Uterus (tissue), 3 donors: ENCODE measurements at regions not wholly inside any gene's neighbourhood (a gene's known extent, or its start where the extent isn't known, plus 50 kb on each side); places are given as distances from the start of the nearest gene placed in this dataset.
A peak's percentile ranks its signal among the peaks of the same experiment; 100 is the strongest.
"Not testable (repeated sequence)": the region's sequence is repeated elsewhere in the genome, so short reads cannot be mapped to it uniquely, and the experiment has no call there.

Experiments used
- DNase-seq, 2 donors: peaks; one replicate each; pipeline ENCODE4 v3.0.0-alpha.2; 2019 to 2020
- H3K27ac ChIP-seq, 2 donors: fragments of 200-600 bp; sonication (generic); 1 replicate in 1 of 2; 2 replicates in 1 of 2; pipeline ENCODE4 v1.5.1; 2016 to 2018
- H3K27me3 ChIP-seq, 2 donors: fragments of 200-600 bp; sonication (generic); one replicate each; pipeline ENCODE4 v1.5.1; 2018 to 2019; ENCODE audit warnings: control low read depth in 1 of 2
- H3K36me3 ChIP-seq, 2 donors: fragments of 200-600 bp; sonication (generic); one replicate each; pipeline ENCODE4 v1.5.1; 2019; ENCODE audit warnings: control low read depth in 1 of 2
- H3K4me1 ChIP-seq, 2 donors: fragments of 200-600 bp; sonication (generic); one replicate each; pipeline ENCODE4 v1.5.1; 2018 to 2019; ENCODE audit warnings: control low read depth in 1 of 2
- H3K4me3 ChIP-seq, 2 donors: fragments of 200-600 bp; sonication (generic); 1 replicate in 1 of 2; 2 replicates in 1 of 2; pipeline ENCODE4 v1.5.1; 2018 to 2019; ENCODE audit warnings: mild to moderate bottlenecking in 1 of 2
- H3K9me3 ChIP-seq, 2 donors: fragments of 200-600 bp; sonication (generic); one replicate each; pipeline ENCODE4 v1.5.1; 2019; ENCODE audit warnings: control low read depth in 1 of 2
- POLR2A ChIP-seq, 2 donors: fragments of 450-650 bp; IDR thresholded peaks; one replicate each; pipeline ENCODE4 v1.6.1; 2016; ENCODE audit warnings: antibody characterized with exemption in 2 of 2, mild to moderate bottlenecking in 1 of 2, moderate library complexity in 1 of 2
- intact Hi-C: fragments of 100-400 bp; cut with DNase I; formaldehyde crosslinking; loops from one replicate; pipeline ENCODE4 v1.15.1; 2023; ENCODE audit warnings: low total_unique reads
- TF ChIP-seq, protein P1 (sequence below), 4 experiments: fragments of 200-600 bp in 2 of 4; fragments of 450-650 bp in 2 of 4; sonication (generic) in 2 of 4; IDR thresholded peaks; one replicate each; pipeline ENCODE4 v1.5.1; 2016 to 2019; ENCODE audit warnings: antibody characterized with exemption in 4 of 4, mild to moderate bottlenecking in 2 of 4, moderate library complexity in 1 of 4
- donor health status: DM: yes; HTN: yes; CAD: no.

DNA sequence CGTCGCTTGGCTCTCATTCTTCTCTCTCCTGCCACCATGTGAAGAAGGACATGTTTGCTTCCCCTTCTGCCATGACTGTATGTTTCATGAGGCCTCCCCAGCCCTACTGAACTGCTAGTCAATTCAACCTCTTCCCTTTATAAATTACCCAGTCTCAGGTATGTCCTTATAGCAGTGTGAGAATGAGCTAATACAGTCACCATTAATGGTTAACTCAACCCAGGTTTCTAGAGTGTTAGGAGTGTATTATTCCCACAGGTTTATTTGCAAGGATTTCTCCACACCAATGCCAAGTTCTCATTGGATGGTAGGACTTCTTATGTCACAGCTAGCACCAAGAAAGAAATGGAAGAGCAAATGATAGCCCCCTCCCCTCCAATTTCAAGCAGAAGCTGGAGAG lies 71.9 kb downstream of the DYNAP start:
- no peaks in the 10 kb centered on the region for H3K27me3 ChIP-seq
- TF ChIP-seq, protein P1, sequence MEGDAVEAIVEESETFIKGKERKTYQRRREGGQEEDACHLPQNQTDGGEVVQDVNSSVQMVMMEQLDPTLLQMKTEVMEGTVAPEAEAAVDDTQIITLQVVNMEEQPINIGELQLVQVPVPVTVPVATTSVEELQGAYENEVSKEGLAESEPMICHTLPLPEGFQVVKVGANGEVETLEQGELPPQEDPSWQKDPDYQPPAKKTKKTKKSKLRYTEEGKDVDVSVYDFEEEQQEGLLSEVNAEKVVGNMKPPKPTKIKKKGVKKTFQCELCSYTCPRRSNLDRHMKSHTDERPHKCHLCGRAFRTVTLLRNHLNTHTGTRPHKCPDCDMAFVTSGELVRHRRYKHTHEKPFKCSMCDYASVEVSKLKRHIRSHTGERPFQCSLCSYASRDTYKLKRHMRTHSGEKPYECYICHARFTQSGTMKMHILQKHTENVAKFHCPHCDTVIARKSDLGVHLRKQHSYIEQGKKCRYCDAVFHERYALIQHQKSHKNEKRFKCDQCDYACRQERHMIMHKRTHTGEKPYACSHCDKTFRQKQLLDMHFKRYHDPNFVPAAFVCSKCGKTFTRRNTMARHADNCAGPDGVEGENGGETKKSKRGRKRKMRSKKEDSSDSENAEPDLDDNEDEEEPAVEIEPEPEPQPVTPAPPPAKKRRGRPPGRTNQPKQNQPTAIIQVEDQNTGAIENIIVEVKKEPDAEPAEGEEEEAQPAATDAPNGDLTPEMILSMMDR (IDR thresholded peaks at IDR 0.05), result no peak
- TF ChIP-seq POLR2A (IDR thresholded peaks at IDR 0.05), result no peak
- H3K36me3 ChIP-seq, result no peaks in the 10 kb centered on the region
- no peaks in the 10 kb centered on the region for H3K4me1 ChIP-seq
- H3K9me3 ChIP-seq, result no peaks in the 10 kb centered on the region
- no peak for DNase-seq
- H3K27ac ChIP-seq, result no peak overlapping the region
- no peak overlapping the region for H3K4me3 ChIP-seq
- intact Hi-C loops, result no loop called here

DNA sequence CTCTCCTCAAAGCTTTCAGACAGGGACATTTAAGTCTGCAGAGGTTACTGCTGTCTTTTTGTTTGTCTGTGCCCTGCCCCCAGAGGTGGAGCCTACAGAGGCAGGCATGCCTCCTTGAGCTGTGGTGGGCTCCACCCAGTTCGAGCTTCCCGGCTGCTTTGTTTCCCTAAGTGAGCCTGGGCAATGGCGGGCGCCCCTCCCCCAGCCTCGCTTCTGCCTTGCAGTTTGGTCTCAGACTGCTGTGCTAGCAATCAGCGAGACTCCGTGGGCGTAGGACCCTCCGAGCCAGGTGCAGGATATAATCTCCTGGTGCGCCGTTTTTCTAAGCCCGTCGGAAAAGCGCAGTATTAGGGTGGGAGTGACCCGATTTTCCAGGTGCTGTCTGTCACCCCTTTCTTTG lies 78.7 kb downstream of the DYNAP start:
- H3K27ac ChIP-seq, H3K4me3 ChIP-seq, H3K4me1 ChIP-seq, H3K36me3 ChIP-seq, H3K9me3 ChIP-seq, DNase-seq, H3K27me3 ChIP-seq, intact Hi-C loops: not testable (repeated sequence)

DNA sequence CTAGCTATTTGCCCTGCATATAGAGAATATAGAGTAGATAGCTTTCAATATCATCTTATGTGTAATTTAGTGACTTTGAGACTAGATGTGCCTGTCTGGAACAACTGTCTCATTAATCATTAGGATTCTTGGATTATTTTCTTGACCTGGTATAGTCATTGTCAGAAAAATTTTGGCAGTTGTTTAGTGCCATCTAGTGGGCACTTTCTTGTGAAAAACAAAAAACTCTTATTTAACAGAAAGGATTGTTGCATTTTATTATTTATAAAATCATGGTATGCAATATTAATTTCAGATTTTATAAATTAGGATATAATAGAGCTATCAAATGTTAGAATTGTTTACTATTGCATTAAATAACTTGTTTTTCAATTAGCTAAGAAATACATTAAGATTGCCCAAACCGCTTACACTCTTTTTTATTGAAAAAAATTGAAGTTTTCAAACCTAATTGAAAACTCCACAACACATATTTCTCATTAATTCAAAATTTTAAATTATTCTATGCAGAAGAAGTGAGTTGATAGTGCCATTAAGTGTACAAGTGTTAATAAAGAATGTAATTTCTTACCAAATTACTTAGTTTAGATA lies 80.3 kb downstream of the DYNAP start:
- Histone ChIP-seq H3K36me3 (no peaks in the 10 kb centered on the region), H3K27me3 (no peaks in the 10 kb centered on the region), H3K27ac (no peak overlapping the region), H3K9me3 (no peaks in the 10 kb centered on the region), H3K4me1 (no peaks in the 10 kb centered on the region), H3K4me3 (no peak overlapping the region)
- intact Hi-C loops, result no loop called here
- DNase-seq, result no peak
- TF ChIP-seq, protein P1 (IDR thresholded peaks at IDR 0.05), result peak in 3 of 4 experiments; percentile 16 to 51 (median 20)
- no peak for TF ChIP-seq POLR2A (IDR thresholded peaks at IDR 0.05)

DNA sequence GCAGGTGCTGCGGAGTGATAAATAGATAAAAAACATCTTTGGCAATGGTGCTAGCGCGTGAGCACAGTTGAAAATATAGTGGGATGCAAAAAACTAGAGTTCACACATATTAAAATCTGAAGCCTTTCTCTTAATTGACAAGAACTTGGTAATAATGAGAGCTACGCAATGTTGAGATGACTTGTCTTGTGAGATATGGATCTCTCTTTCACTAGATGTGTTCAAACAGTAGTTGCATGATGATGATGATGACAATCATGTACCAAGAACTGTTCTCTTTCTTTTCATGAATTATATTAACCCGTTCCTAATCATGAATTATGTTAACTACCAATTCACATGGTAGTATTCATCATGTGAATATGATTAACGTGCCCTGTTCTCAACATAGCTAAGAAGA lies 81.1 kb downstream of the DYNAP start:
- H3K27me3 ChIP-seq, result no peaks in the 10 kb centered on the region
- H3K4me1 ChIP-seq, result no peaks in the 10 kb centered on the region
- H3K9me3 ChIP-seq, result no peaks in the 10 kb centered on the region
- no peak overlapping the region for H3K27ac ChIP-seq
- TF ChIP-seq, protein P1 (IDR thresholded peaks at IDR 0.05), result no peak
- TF ChIP-seq POLR2A (IDR thresholded peaks at IDR 0.05), result no peak
- no peak overlapping the region for H3K4me3 ChIP-seq
- DNase-seq, result no peak
- no peaks in the 10 kb centered on the region for H3K36me3 ChIP-seq
- intact Hi-C loops, result no loop called here

DNA sequence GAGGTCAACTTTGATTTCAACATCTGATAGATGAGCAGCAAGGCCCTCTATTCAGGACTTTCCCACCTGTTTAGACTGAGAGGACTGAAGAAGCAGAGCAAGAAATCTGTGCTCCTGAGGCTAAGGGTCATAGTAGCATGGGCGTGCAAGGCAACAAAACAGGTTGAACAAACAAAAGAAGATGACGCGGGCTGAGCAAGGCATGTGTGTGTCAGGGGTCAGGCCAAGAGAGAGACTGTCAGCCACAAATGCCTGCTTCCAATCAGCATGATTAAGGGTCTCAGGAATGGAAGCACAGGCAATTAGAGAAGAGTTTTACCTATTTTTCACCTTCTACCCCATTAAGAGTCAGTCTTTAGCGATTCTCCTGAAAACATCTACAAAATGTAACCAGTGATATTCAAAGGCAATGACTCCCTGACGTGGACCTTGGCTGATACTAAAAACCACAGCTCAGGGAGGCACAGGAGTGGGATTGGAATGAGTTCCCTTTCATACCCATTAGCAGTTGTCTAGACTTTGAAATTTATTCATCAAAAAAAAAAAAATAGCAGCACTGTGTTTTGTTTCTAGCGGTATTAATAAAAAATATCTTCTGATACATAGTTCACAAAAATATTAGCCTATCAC lies 81.9 kb downstream of the DYNAP start:
- Histone ChIP-seq H3K4me3 (no peak overlapping the region), H3K27ac (no peak overlapping the region), H3K9me3 (no peaks in the 10 kb centered on the region), H3K36me3 (no peaks in the 10 kb centered on the region), H3K27me3 (no peaks in the 10 kb centered on the region), H3K4me1 (no peaks in the 10 kb centered on the region)
- no peak for TF ChIP-seq POLR2A (IDR thresholded peaks at IDR 0.05)
- TF ChIP-seq, protein P1 (IDR thresholded peaks at IDR 0.05), result no peak
- intact Hi-C loops, result no loop called here
- DNase-seq, result no peak
